ENCODE measurements at regions not wholly inside any gene's neighbourhood (a gene's known extent, or its start where the extent isn't known, plus 50 kb on each side); places are given as distances from the start of the nearest gene placed in this dataset.

DNA sequence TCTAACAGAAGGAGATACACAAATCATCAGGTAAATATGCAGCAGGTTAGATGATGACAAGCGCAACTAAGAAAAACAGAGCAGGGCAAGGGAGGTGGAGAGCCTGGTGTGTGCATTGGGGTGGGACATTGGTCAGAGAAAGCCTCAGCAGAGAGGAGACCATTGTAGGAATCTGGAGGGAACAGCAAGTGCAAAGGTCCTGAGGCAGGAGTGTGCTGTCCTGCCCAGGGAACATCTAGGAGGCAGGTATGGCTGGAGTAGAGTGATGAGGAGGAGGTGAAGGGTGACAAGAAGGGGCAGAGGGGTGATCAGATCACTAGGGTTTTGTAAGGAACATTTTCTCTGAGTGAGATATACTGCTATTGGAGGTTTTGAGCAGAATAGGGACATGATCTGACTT is 90.1 kb downstream of the NCR2 start:
- H3K4me1 ChIP-seq: peaks cover 16 to 31% (median 24%) of the 10 kb centered on the region in 4 donors

DNA sequence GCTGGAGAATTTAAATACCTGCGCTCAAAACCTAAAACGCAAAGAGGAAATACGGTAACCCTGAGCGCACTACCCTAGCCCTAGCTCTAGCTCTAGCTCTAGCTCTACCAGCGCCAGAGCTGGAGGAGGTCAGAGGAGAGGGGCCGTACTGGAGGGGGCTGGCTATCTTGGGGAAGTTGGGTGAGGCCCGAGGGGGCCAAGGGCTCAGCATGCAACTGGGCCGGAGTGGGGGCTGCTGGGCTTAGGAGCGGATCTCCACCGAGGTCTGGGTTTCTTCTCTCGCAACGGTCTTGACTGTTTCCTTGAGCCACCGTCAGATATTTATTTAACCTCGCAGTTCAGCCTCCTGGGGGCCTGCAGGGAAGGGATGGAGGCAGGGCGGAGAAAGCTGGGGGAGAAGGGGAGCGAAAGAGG is 91.0 kb downstream of the NCR2 start:
- ATAC-seq (ENCODE audit: low FRiP score in 2 of 2) (no peak), DNase-seq (peak in 1 of 2 donors; percentile 34)
- Histone ChIP-seq H3K4me3 (no peak overlapping the region), H3K36me3 (no peaks in the 10 kb centered on the region), H3K27ac (no peak overlapping the region), H3K27me3 (peaks cover 0 to 18% (median 5%) of the 10 kb centered on the region in 4 donors), H3K9me3 (no peaks in the 10 kb centered on the region), H3K4me1 (peaks cover 16 to 31% (median 24%) of the 10 kb centered on the region in 4 donors)
- TF ChIP-seq, protein P1, sequence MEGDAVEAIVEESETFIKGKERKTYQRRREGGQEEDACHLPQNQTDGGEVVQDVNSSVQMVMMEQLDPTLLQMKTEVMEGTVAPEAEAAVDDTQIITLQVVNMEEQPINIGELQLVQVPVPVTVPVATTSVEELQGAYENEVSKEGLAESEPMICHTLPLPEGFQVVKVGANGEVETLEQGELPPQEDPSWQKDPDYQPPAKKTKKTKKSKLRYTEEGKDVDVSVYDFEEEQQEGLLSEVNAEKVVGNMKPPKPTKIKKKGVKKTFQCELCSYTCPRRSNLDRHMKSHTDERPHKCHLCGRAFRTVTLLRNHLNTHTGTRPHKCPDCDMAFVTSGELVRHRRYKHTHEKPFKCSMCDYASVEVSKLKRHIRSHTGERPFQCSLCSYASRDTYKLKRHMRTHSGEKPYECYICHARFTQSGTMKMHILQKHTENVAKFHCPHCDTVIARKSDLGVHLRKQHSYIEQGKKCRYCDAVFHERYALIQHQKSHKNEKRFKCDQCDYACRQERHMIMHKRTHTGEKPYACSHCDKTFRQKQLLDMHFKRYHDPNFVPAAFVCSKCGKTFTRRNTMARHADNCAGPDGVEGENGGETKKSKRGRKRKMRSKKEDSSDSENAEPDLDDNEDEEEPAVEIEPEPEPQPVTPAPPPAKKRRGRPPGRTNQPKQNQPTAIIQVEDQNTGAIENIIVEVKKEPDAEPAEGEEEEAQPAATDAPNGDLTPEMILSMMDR (IDR thresholded peaks at IDR 0.05): no peak
- TF ChIP-seq POLR2A (IDR thresholded peaks at IDR 0.05) (no peak), EP300 (IDR thresholded peaks at IDR 0.05) (no peak), POLR2AphosphoS5 (IDR thresholded peaks at IDR 0.05) (no peak)
- WGBS, 2 donors: 20 to 24% methylated on average over 16 of the region's 16 CpGs

More for the DNA sequence above, 90.1 kb downstream of the NCR2 start:
- Histone ChIP-seq H3K27ac (no peak overlapping the region), H3K4me3 (no peak overlapping the region), H3K36me3 (no peaks in the 10 kb centered on the region), H3K9me3 (no peaks in the 10 kb centered on the region), H3K27me3 (peaks cover 0 to 18% (median 5%) of the 10 kb centered on the region in 4 donors)
- 92 to 94% methylated on average over 1 of the region's 1 CpG for WGBS, 2 donors
- ATAC-seq (ENCODE audit: low FRiP score in 2 of 2) (no peak), DNase-seq (no peak)
- TF ChIP-seq, protein P1 (IDR thresholded peaks at IDR 0.05): no peak
- TF ChIP-seq EP300 (IDR thresholded peaks at IDR 0.05): no peak
- TF ChIP-seq POLR2AphosphoS5 (IDR thresholded peaks at IDR 0.05): no peak
- TF ChIP-seq POLR2A (IDR thresholded peaks at IDR 0.05): no peak

DNA sequence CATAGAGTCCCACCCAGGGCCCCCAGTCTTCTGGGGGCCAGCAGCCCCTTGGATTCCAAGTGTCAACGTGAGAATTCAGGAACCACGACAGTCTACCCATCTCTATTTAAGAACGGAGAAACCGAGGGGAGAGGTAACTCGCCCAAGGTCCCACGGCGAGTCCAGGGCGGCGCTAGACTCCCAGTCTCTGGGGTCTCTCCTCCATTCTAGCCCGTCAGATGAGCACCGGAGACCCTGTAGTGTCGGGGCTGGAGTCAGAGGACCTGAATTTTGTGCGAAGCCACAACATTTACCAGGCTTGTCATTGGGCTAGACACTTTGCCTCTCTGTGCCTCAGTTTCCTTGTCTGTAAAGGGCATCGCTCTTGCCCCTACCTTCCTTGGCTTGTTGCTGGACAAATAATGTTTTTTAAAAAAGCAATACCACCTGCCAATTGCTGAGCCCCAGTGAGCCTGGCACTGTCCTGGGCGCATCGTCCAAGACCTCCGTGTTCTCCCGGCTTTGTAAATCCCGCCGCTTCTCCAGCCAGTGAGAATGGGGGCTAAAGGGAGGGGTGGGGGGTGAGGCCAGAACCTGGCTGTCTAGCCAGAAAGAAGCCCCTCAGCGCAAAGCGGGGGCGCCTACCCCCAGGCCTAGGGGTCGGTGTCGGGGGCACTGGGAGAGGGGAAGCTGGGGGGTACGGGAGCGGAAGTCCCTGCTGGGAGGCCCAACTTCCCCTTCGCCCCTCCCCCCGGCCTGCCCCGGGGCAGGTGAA is 91.7 kb downstream of the NCR2 start:
- Histone ChIP-seq H3K36me3 (no peaks in the 10 kb centered on the region), H3K9me3 (no peaks in the 10 kb centered on the region), H3K27ac (peak overlapping the region in 3 of 4 donors; percentile 56 to 74 (median 73)), H3K4me1 (peaks cover 16 to 31% (median 24%) of the 10 kb centered on the region in 4 donors), H3K27me3 (peaks cover 0 to 18% (median 5%) of the 10 kb centered on the region in 4 donors), H3K4me3 (peak overlapping the region in 3 of 4 donors; percentile 45 to 61 (median 47))
- ATAC-seq (ENCODE audit: low FRiP score in 2 of 2) (peak in 1 of 2 donors; percentile 17), DNase-seq (no peak)
- 24 to 25% methylated on average over 12 to 30 of the region's 30 CpGs for WGBS, 2 donors
- TF ChIP-seq POLR2AphosphoS5 (IDR thresholded peaks at IDR 0.05): no peak
- TF ChIP-seq EP300 (IDR thresholded peaks at IDR 0.05): no peak
- TF ChIP-seq POLR2A (IDR thresholded peaks at IDR 0.05): no peak
- TF ChIP-seq, protein P1 (IDR thresholded peaks at IDR 0.05): no peak

DNA sequence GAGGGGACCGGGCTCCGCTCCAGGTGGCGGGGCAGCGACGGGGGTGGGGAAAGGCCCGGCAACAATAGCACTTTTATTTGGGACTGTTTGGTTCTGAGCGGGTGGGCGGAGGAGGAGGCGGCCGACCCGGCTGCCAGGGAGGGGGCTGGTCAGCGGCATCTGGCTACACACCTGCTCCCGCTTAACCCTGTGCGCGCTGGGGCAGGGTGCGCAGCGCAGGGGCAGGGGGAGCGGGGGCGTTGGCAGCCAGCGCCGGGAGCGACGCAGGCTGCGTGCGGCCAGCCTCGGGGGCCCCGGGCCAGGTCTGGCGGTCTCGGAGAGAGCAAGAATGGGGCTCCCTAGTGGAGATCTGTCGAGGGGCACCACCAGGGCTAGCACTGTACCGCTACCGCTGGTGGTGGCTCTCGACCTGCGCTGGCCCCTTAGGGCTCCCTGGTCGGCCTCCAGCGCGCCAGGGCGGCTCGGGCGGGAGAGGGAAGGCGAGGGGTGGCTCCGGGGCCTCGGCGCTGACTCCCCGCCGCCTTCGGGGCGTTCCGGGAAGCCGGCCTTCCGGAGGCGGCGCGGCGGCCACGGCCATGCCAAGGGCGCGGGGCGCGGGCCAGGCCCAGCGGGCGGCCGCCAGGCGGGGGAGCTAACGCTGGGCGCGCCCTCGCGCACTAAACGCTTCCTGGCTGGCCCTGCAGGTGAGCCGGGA is 92.4 kb downstream of the NCR2 start:
- H3K36me3 ChIP-seq: no peaks in the 10 kb centered on the region
- peak overlapping the region; percentile 56 to 74 (median 67) for H3K27ac ChIP-seq
- H3K4me3 ChIP-seq: peak overlapping the region; percentile 34 to 61 (median 46)
- peaks cover 16 to 31% (median 24%) of the 10 kb centered on the region in 4 donors for H3K4me1 ChIP-seq
- H3K27me3 ChIP-seq: peaks cover 0 to 18% (median 5%) of the 10 kb centered on the region in 4 donors
- no peak for TF ChIP-seq POLR2AphosphoS5 (IDR thresholded peaks at IDR 0.05)
- peak in 1 of 4 donors; percentile 27 for TF ChIP-seq POLR2A (IDR thresholded peaks at IDR 0.05)
- no peak for TF ChIP-seq EP300 (IDR thresholded peaks at IDR 0.05)
- TF ChIP-seq, protein P1 (IDR thresholded peaks at IDR 0.05): peak in 5 of 6 experiments; percentile 2 to 52 (median 27)
- no peaks in the 10 kb centered on the region for H3K9me3 ChIP-seq
- peak; percentile 46 to 93 for DNase-seq
- ATAC-seq (ENCODE audit: low FRiP score in 2 of 2): peak; percentile 36 to 82
- 0 to 4% methylated on average over 1 to 17 of the region's 71 CpGs for WGBS, 2 donors

Data from upper lobe of left lung (tissue), 6 donors.